Vagina (tissue), 2 donors: ENCODE measurements at regions not wholly inside any gene's neighbourhood (a gene's known extent, or its start where the extent isn't known, plus 50 kb on each side); places are given as distances from the start of the nearest gene placed in this dataset.

ENCODE experiments used
- DNase-seq, 2 donors: peaks; one replicate each; pipeline ENCODE4 v3.0.0-alpha.2; 2017; ENCODE audit errors: extremely low spot score in 2 of 2
- H3K27ac ChIP-seq: fragments of 200-600 bp; sonication (generic); one replicate; pipeline ENCODE4 v1.5.1; 2019
- H3K27me3 ChIP-seq: fragments of 200-600 bp; sonication (generic); one replicate; pipeline ENCODE4 v1.5.1; 2019
- H3K36me3 ChIP-seq, 2 donors: fragments of 200-600 bp; sonication (generic); one replicate each; pipeline ENCODE4 v1.5.1; 2017 to 2019
- H3K4me1 ChIP-seq: fragments of 200-600 bp; sonication (generic); one replicate; pipeline ENCODE4 v1.5.1; 2019
- H3K4me3 ChIP-seq, 2 donors: fragments of 200-600 bp; sonication (generic); 1 replicate in 1 of 2; 2 replicates in 1 of 2; pipeline ENCODE4 v1.5.1; 2016 to 2019
- H3K9me3 ChIP-seq: fragments of 200-600 bp; sonication (generic); one replicate; pipeline ENCODE4 v1.5.1; 2019
- CTCF ChIP-seq, 3 experiments: fragments of 450-650 bp in 2 of 3; fragments of 200-600 bp in 1 of 3; sonication (generic) in 1 of 3; IDR thresholded peaks; one replicate each; pipeline ENCODE4 v1.5.1; 2017 to 2019; ENCODE audit warnings: antibody characterized with exemption in 3 of 3, mild to moderate bottlenecking in 2 of 3, moderate library complexity in 2 of 3
- POLR2A ChIP-seq, 2 donors: fragments of 450-650 bp; IDR thresholded peaks; one replicate each; pipeline ENCODE4 v1.6.1; 2017; ENCODE audit warnings: antibody characterized with exemption in 2 of 2, mild to moderate bottlenecking in 2 of 2, moderate library complexity in 2 of 2
- POLR2AphosphoS5 ChIP-seq, 2 donors: sonication (generic); formaldehyde crosslinking; IDR thresholded peaks; one replicate each; pipeline ENCODE4 v1.9.0; 2017; ENCODE audit warnings: antibody characterized with exemption in 2 of 2, mild to moderate bottlenecking in 2 of 2, low read depth in 1 of 2; ENCODE audit not compliant: insufficient read depth in 1 of 2
- intact Hi-C: fragments of 100-400 bp; cut with DNase I; formaldehyde crosslinking; loops from one replicate; pipeline ENCODE4 v1.15.1; 2023

- no peak overlapping the region for H3K27ac ChIP-seq
- H3K27me3 ChIP-seq: no peaks in the 10 kb centered on the region
- H3K4me3 ChIP-seq: no peak overlapping the region
- intact Hi-C loops: no loop called here
- DNase-seq: no peak
- H3K9me3 ChIP-seq: no peaks in the 10 kb centered on the region
- H3K36me3 ChIP-seq: no peaks in the 10 kb centered on the region
- TF ChIP-seq POLR2AphosphoS5 (IDR thresholded peaks at IDR 0.05; ENCODE audit: insufficient read depth in 1 of 2, low read depth in 1 of 2) (no peak), CTCF (IDR thresholded peaks at IDR 0.05) (no peak), POLR2A (IDR thresholded peaks at IDR 0.05) (no peak)
- no peaks in the 10 kb centered on the region for H3K4me1 ChIP-seq
Observed at GRCh38 chr20:61135266-61135665, 116.8 kb upstream of the CDH4 start.

- Histone ChIP-seq H3K36me3 (no peaks in the 10 kb centered on the region), H3K9me3 (no peaks in the 10 kb centered on the region), H3K27me3 (no peaks in the 10 kb centered on the region), H3K4me1 (no peaks in the 10 kb centered on the region), H3K27ac (no peak overlapping the region), H3K4me3 (no peak overlapping the region)
- no peak for DNase-seq
- TF ChIP-seq POLR2A (IDR thresholded peaks at IDR 0.05) (no peak), CTCF (IDR thresholded peaks at IDR 0.05) (no peak), POLR2AphosphoS5 (IDR thresholded peaks at IDR 0.05; ENCODE audit: insufficient read depth in 1 of 2, low read depth in 1 of 2) (no peak)
- intact Hi-C loops: no loop called here
Observed at GRCh38 chr20:61135968-61136367, 116.1 kb upstream of the CDH4 start.

GRCh38 chr20:61138566-61138965 is 113.5 kb upstream of the CDH4 start:
- H3K4me1 ChIP-seq: no peaks in the 10 kb centered on the region
- TF ChIP-seq CTCF (IDR thresholded peaks at IDR 0.05) (no peak), POLR2A (IDR thresholded peaks at IDR 0.05) (no peak), POLR2AphosphoS5 (IDR thresholded peaks at IDR 0.05; ENCODE audit: insufficient read depth in 1 of 2, low read depth in 1 of 2) (no peak)
- H3K36me3 ChIP-seq: no peaks in the 10 kb centered on the region
- H3K27me3 ChIP-seq: no peaks in the 10 kb centered on the region
- no peak overlapping the region for H3K27ac ChIP-seq
- H3K4me3 ChIP-seq: no peak overlapping the region
- intact Hi-C loops: no loop called here
- no peaks in the 10 kb centered on the region for H3K9me3 ChIP-seq
- DNase-seq: no peak

- DNase-seq: no peak
- H3K9me3 ChIP-seq: no peaks in the 10 kb centered on the region
- no peaks in the 10 kb centered on the region for H3K36me3 ChIP-seq
- intact Hi-C loops: no loop called here
- H3K27me3 ChIP-seq: no peaks in the 10 kb centered on the region
- TF ChIP-seq POLR2AphosphoS5 (IDR thresholded peaks at IDR 0.05; ENCODE audit: insufficient read depth in 1 of 2, low read depth in 1 of 2) (no peak), CTCF (IDR thresholded peaks at IDR 0.05) (no peak), POLR2A (IDR thresholded peaks at IDR 0.05) (no peak)
- no peak overlapping the region for H3K27ac ChIP-seq
- H3K4me1 ChIP-seq: no peaks in the 10 kb centered on the region
- H3K4me3 ChIP-seq: no peak overlapping the region
Observed at GRCh38 chr20:61139031-61139430, 113.0 kb upstream of the CDH4 start.

- H3K4me1 ChIP-seq: no peaks in the 10 kb centered on the region
- no peak overlapping the region for H3K27ac ChIP-seq
- TF ChIP-seq POLR2AphosphoS5 (IDR thresholded peaks at IDR 0.05; ENCODE audit: insufficient read depth in 1 of 2, low read depth in 1 of 2) (no peak), CTCF (IDR thresholded peaks at IDR 0.05) (no peak), POLR2A (IDR thresholded peaks at IDR 0.05) (no peak)
- no peak overlapping the region for H3K4me3 ChIP-seq
- intact Hi-C loops: no loop called here
- no peaks in the 10 kb centered on the region for H3K9me3 ChIP-seq
- DNase-seq: no peak
- no peaks in the 10 kb centered on the region for H3K27me3 ChIP-seq
- no peaks in the 10 kb centered on the region for H3K36me3 ChIP-seq
Observed at GRCh38 chr20:61140576-61140975, 111.5 kb upstream of the CDH4 start.
